ENCODE measurements at regions not wholly inside any gene's neighbourhood (a gene's known extent, or its start where the extent isn't known, plus 50 kb on each side); places are given as distances from the start of the nearest gene placed in this dataset.

GRCh38 chr13:62003452-62003851, 587.8 kb upstream of the PCDH20 start:
- H3K9me3 ChIP-seq (ENCODE audit: control insufficient read depth in 1 of 2, low read length in 2 of 2), result no peaks in the 10 kb centered on the region
- no peaks in the 10 kb centered on the region for H3K36me3 ChIP-seq (ENCODE audit: control insufficient read depth in 1 of 2, insufficient read depth in 2 of 2, low read length in 2 of 2)
- H3K27me3 ChIP-seq (ENCODE audit: low read depth, low read length), result no peaks in the 10 kb centered on the region
- H3K27ac ChIP-seq (ENCODE audit: low read length), result no peak overlapping the region
- H3K4me1 ChIP-seq (ENCODE audit: control insufficient read depth in 1 of 2, insufficient read depth in 2 of 2, low read length in 2 of 2), result no peaks in the 10 kb centered on the region
- no peak overlapping the region for H3K4me3 ChIP-seq (ENCODE audit: low read depth in 1 of 2, low read length in 2 of 2)

DNA sequence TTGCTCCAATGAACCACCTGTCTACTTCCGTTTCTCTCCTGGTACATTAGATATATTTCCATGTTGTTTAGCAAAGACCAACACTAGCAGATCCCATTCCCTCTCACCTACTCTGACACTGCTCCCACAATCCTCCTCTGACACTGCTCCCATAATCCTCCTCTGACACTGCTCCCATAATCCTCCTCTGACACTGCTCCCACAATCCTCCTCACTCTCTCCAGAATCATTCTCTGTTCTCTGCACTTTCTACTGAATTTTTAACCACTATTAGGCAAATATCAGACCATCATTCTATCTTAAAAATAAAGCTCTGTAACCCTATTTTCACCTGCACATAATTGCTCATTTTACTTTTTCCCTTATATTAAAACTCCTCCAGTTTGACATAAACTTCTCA, 578.5 kb upstream of the PCDH20 start:
- Histone ChIP-seq H3K4me3 (ENCODE audit: low read depth in 1 of 2, low read length in 2 of 2) (no peak overlapping the region), H3K36me3 (ENCODE audit: control insufficient read depth in 1 of 2, insufficient read depth in 2 of 2, low read length in 2 of 2) (no peaks in the 10 kb centered on the region), H3K27ac (ENCODE audit: low read length) (no peak overlapping the region), H3K27me3 (ENCODE audit: low read depth, low read length) (no peaks in the 10 kb centered on the region), H3K4me1 (ENCODE audit: control insufficient read depth in 1 of 2, insufficient read depth in 2 of 2, low read length in 2 of 2) (no peaks in the 10 kb centered on the region), H3K9me3 (ENCODE audit: control insufficient read depth in 1 of 2, low read length in 2 of 2) (no peaks in the 10 kb centered on the region)

GRCh38 chr13:61989978-61990377, 574.3 kb upstream of the PCDH20 start:
- no peaks in the 10 kb centered on the region for H3K36me3 ChIP-seq (ENCODE audit: control insufficient read depth in 1 of 2, insufficient read depth in 2 of 2, low read length in 2 of 2)
- H3K27ac ChIP-seq (ENCODE audit: low read length), result no peak overlapping the region
- no peak overlapping the region for H3K4me3 ChIP-seq (ENCODE audit: low read depth in 1 of 2, low read length in 2 of 2)
- no peaks in the 10 kb centered on the region for H3K27me3 ChIP-seq (ENCODE audit: low read depth, low read length)
- no peaks in the 10 kb centered on the region for H3K4me1 ChIP-seq (ENCODE audit: control insufficient read depth in 1 of 2, insufficient read depth in 2 of 2, low read length in 2 of 2)
- H3K9me3 ChIP-seq (ENCODE audit: control insufficient read depth in 1 of 2, low read length in 2 of 2), result no peaks in the 10 kb centered on the region

DNA sequence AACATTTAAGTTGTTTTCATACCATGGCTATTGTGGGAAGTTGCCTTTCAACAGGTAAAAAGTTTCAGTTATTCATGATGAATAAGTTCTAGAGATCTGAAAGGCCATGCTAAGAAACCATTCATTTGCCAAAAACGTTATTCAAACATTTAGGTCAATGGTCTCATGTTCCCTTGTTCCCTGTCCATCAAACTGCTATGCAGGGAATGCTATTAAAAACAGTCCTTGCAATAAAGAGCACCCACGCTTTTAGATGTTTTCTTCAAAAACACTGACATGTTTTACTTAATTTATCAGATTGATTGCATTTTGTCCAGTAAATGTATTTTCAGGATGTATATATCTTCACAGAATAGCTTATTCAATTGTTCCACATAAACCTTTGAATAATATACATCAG, 573.2 kb upstream of the PCDH20 start:
- no peaks in the 10 kb centered on the region for H3K4me1 ChIP-seq (ENCODE audit: control insufficient read depth in 1 of 2, insufficient read depth in 2 of 2, low read length in 2 of 2)
- H3K27ac ChIP-seq (ENCODE audit: low read length), result no peak overlapping the region
- H3K36me3 ChIP-seq (ENCODE audit: control insufficient read depth in 1 of 2, insufficient read depth in 2 of 2, low read length in 2 of 2), result no peaks in the 10 kb centered on the region
- H3K4me3 ChIP-seq (ENCODE audit: low read depth in 1 of 2, low read length in 2 of 2), result no peak overlapping the region
- no peaks in the 10 kb centered on the region for H3K27me3 ChIP-seq (ENCODE audit: low read depth, low read length)
- H3K9me3 ChIP-seq (ENCODE audit: control insufficient read depth in 1 of 2, low read length in 2 of 2), result no peaks in the 10 kb centered on the region

- H3K27ac ChIP-seq (ENCODE audit: low read length), result no peak overlapping the region
- H3K4me1 ChIP-seq (ENCODE audit: control insufficient read depth in 1 of 2, insufficient read depth in 2 of 2, low read length in 2 of 2), result no peaks in the 10 kb centered on the region
- no peaks in the 10 kb centered on the region for H3K36me3 ChIP-seq (ENCODE audit: control insufficient read depth in 1 of 2, insufficient read depth in 2 of 2, low read length in 2 of 2)
- H3K27me3 ChIP-seq (ENCODE audit: low read depth, low read length), result no peaks in the 10 kb centered on the region
- H3K9me3 ChIP-seq (ENCODE audit: control insufficient read depth in 1 of 2, low read length in 2 of 2), result no peaks in the 10 kb centered on the region
- H3K4me3 ChIP-seq (ENCODE audit: low read depth in 1 of 2, low read length in 2 of 2), result no peak overlapping the region
Measured at GRCh38 chr13:61975001-61975400, 559.4 kb upstream of the PCDH20 start.

DNA sequence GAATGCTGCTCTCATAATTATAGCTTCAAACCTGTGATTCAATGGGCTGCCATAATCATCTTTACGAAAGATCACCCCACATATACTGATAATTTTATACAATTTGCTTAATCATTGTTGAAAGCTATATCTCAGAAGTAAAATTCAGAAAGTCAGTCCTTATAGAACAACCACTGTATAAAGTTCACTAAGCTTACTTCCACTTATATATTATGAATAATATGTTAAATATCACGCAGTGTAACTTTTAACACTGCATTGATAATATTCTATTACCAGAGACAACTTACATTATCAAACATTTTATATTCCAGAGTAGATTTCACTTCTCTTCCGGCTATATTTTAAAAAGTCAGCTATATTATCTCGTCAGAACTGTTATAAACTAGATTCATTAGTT, 550.1 kb upstream of the PCDH20 start:
- Histone ChIP-seq H3K27me3 (ENCODE audit: low read depth, low read length) (no peaks in the 10 kb centered on the region), H3K9me3 (ENCODE audit: control insufficient read depth in 1 of 2, low read length in 2 of 2) (no peaks in the 10 kb centered on the region), H3K4me3 (ENCODE audit: low read depth in 1 of 2, low read length in 2 of 2) (no peak overlapping the region)

DNA sequence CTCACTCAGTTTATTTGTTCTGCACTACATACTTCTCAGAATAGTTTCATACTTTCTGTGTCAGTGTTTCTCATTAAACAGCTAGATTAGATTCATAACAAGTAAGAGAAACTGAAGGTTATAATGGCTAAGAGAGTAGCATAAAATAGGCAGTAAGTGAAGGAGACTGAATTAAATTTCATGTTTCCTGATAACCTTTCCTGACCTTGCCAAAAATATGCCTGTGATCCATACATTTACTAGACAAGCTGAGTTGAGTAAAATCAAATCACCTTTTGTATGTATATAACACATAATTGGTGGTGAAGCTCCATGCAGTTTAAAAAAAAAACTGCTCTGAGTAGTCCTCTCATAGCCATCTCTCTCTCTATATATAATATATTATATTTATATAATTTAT, 545.3 kb upstream of the PCDH20 start:
- Histone ChIP-seq H3K27me3 (ENCODE audit: low read depth, low read length) (no peaks in the 10 kb centered on the region), H3K9me3 (ENCODE audit: control insufficient read depth in 1 of 2, low read length in 2 of 2) (no peaks in the 10 kb centered on the region), H3K4me1 (ENCODE audit: control insufficient read depth in 1 of 2, insufficient read depth in 2 of 2, low read length in 2 of 2) (no peaks in the 10 kb centered on the region), H3K36me3 (ENCODE audit: control insufficient read depth in 1 of 2, insufficient read depth in 2 of 2, low read length in 2 of 2) (no peaks in the 10 kb centered on the region), H3K27ac (ENCODE audit: low read length) (no peak overlapping the region), H3K4me3 (ENCODE audit: low read depth in 1 of 2, low read length in 2 of 2) (no peak overlapping the region)

More for the DNA sequence above, 550.1 kb upstream of the PCDH20 start:
- Histone ChIP-seq H3K27ac (ENCODE audit: low read length) (no peak overlapping the region), H3K4me1 (ENCODE audit: control insufficient read depth in 1 of 2, insufficient read depth in 2 of 2, low read length in 2 of 2) (no peaks in the 10 kb centered on the region), H3K36me3 (ENCODE audit: control insufficient read depth in 1 of 2, insufficient read depth in 2 of 2, low read length in 2 of 2) (no peaks in the 10 kb centered on the region)

- Histone ChIP-seq H3K27ac (ENCODE audit: low read length) (no peak overlapping the region), H3K36me3 (ENCODE audit: control insufficient read depth in 1 of 2, insufficient read depth in 2 of 2, low read length in 2 of 2) (no peaks in the 10 kb centered on the region), H3K4me3 (ENCODE audit: low read depth in 1 of 2, low read length in 2 of 2) (no peak overlapping the region), H3K27me3 (ENCODE audit: low read depth, low read length) (no peaks in the 10 kb centered on the region), H3K9me3 (ENCODE audit: control insufficient read depth in 1 of 2, low read length in 2 of 2) (no peaks in the 10 kb centered on the region), H3K4me1 (ENCODE audit: control insufficient read depth in 1 of 2, insufficient read depth in 2 of 2, low read length in 2 of 2) (no peaks in the 10 kb centered on the region)
Measured at GRCh38 chr13:61954092-61954491, 538.4 kb upstream of the PCDH20 start.

GRCh38 chr13:61950828-61951227, 535.2 kb upstream of the PCDH20 start:
- Histone ChIP-seq H3K4me1 (ENCODE audit: control insufficient read depth in 1 of 2, insufficient read depth in 2 of 2, low read length in 2 of 2) (no peaks in the 10 kb centered on the region), H3K4me3 (ENCODE audit: low read depth in 1 of 2, low read length in 2 of 2) (no peak overlapping the region)

GRCh38 chr13:61944329-61944929, 528.8 kb upstream of the PCDH20 start:
- no peaks in the 10 kb centered on the region for H3K9me3 ChIP-seq (ENCODE audit: control insufficient read depth in 1 of 2, low read length in 2 of 2)
- H3K27me3 ChIP-seq (ENCODE audit: low read depth, low read length), result no peaks in the 10 kb centered on the region
- H3K27ac ChIP-seq (ENCODE audit: low read length), result no peak overlapping the region
- H3K4me3 ChIP-seq (ENCODE audit: low read depth in 1 of 2, low read length in 2 of 2), result no peak overlapping the region
- H3K4me1 ChIP-seq (ENCODE audit: control insufficient read depth in 1 of 2, insufficient read depth in 2 of 2, low read length in 2 of 2), result no peaks in the 10 kb centered on the region
- H3K36me3 ChIP-seq (ENCODE audit: control insufficient read depth in 1 of 2, insufficient read depth in 2 of 2, low read length in 2 of 2), result no peaks in the 10 kb centered on the region

More at GRCh38 chr13:61950828-61951227, 535.2 kb upstream of the PCDH20 start:
- no peaks in the 10 kb centered on the region for H3K9me3 ChIP-seq (ENCODE audit: control insufficient read depth in 1 of 2, low read length in 2 of 2)
- no peaks in the 10 kb centered on the region for H3K36me3 ChIP-seq (ENCODE audit: control insufficient read depth in 1 of 2, insufficient read depth in 2 of 2, low read length in 2 of 2)
- H3K27ac ChIP-seq (ENCODE audit: low read length), result no peak overlapping the region
- no peaks in the 10 kb centered on the region for H3K27me3 ChIP-seq (ENCODE audit: low read depth, low read length)

DNA sequence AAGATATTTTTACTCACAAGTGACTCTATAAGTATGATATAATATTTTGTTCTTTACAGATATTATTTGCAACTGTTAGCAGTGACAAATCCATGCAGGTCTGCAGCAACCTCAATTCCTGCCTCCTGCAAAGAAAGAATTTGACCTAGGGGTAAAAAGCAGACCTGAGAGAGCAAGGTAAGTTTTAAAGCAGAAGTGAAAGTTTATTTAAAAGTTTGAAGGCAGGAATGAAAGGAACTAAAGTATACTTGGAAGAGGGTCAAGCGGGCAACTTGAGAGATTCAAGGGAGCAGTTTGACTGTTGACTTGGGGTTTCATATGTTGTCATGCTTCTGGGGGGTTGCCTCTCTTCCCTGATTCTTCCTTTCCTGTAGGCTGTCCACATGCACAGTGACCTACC, 520.1 kb upstream of the PCDH20 start:
- H3K4me3 ChIP-seq (ENCODE audit: low read depth in 1 of 2, low read length in 2 of 2), result no peak overlapping the region
- H3K27ac ChIP-seq (ENCODE audit: low read length), result no peak overlapping the region
- no peaks in the 10 kb centered on the region for H3K27me3 ChIP-seq (ENCODE audit: low read depth, low read length)
- no peaks in the 10 kb centered on the region for H3K36me3 ChIP-seq (ENCODE audit: control insufficient read depth in 1 of 2, insufficient read depth in 2 of 2, low read length in 2 of 2)
- H3K9me3 ChIP-seq (ENCODE audit: control insufficient read depth in 1 of 2, low read length in 2 of 2), result no peaks in the 10 kb centered on the region
- H3K4me1 ChIP-seq (ENCODE audit: control insufficient read depth in 1 of 2, insufficient read depth in 2 of 2, low read length in 2 of 2), result no peaks in the 10 kb centered on the region

DNA sequence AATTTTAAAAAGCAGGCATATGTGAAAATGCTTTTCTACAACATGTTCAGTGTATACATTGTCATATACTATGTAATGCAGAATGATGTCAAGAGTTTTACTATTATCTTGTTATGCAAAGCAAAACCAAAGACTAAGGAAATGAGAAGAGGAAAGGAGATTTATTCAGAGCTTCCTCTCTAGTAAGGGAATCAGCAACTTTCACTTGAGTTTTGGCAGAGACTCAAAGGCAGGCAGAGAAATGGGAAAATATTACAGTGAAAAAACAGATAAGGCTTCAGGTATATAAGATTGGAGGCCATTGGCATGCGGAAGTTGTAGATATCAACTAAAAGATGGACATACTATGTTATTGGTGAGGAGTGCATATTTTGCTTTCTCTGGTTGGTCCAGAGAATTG, 512.0 kb upstream of the PCDH20 start:
- Histone ChIP-seq H3K27me3 (ENCODE audit: low read depth, low read length) (no peaks in the 10 kb centered on the region), H3K36me3 (ENCODE audit: control insufficient read depth in 1 of 2, insufficient read depth in 2 of 2, low read length in 2 of 2) (no peaks in the 10 kb centered on the region), H3K4me3 (ENCODE audit: low read depth in 1 of 2, low read length in 2 of 2) (no peak overlapping the region), H3K4me1 (ENCODE audit: control insufficient read depth in 1 of 2, insufficient read depth in 2 of 2, low read length in 2 of 2) (no peaks in the 10 kb centered on the region), H3K9me3 (ENCODE audit: control insufficient read depth in 1 of 2, low read length in 2 of 2) (peaks cover 0 to 6% of the 10 kb centered on the region in 2 donors), H3K27ac (ENCODE audit: low read length) (no peak overlapping the region)

All from muscle layer of duodenum (tissue), 2 donors.